ENCODE measurements at regions not wholly inside any gene's neighbourhood (a gene's known extent, or its start where the extent isn't known, plus 50 kb on each side); places are given as distances from the start of the nearest gene placed in this dataset.

DNA sequence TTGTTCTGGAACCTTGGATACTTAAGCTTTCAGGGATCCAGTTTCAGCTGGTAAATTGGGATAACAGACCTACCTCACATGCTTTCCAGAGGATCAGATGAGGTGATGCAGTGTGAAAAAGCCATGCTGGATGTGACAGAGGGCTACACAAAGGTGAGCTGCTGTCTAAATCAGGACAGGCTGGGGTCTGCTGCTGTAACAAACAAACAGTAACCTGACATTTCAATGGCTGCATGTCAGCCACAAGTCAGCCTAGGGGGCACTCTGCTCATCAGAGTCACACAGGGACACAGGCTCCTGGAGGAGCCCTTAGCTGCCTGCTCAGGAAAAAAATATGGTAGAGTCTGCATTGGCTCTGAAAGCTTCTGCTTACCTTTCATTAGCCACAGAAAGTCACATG, 66.7 kb upstream of the EGFLAM start:
- TF ChIP-seq, protein P1, sequence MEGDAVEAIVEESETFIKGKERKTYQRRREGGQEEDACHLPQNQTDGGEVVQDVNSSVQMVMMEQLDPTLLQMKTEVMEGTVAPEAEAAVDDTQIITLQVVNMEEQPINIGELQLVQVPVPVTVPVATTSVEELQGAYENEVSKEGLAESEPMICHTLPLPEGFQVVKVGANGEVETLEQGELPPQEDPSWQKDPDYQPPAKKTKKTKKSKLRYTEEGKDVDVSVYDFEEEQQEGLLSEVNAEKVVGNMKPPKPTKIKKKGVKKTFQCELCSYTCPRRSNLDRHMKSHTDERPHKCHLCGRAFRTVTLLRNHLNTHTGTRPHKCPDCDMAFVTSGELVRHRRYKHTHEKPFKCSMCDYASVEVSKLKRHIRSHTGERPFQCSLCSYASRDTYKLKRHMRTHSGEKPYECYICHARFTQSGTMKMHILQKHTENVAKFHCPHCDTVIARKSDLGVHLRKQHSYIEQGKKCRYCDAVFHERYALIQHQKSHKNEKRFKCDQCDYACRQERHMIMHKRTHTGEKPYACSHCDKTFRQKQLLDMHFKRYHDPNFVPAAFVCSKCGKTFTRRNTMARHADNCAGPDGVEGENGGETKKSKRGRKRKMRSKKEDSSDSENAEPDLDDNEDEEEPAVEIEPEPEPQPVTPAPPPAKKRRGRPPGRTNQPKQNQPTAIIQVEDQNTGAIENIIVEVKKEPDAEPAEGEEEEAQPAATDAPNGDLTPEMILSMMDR (IDR thresholded peaks at IDR 0.05): no peak
- TF ChIP-seq POLR2A (IDR thresholded peaks at IDR 0.05): no peak

All from adrenal gland (tissue), 5 donors.